ENCODE measurements at regions not wholly inside any gene's neighbourhood (a gene's known extent, or its start where the extent isn't known, plus 50 kb on each side); places are given as distances from the start of the nearest gene placed in this dataset.
A peak's percentile ranks its signal among the peaks of the same experiment; 100 is the strongest.

DNA sequence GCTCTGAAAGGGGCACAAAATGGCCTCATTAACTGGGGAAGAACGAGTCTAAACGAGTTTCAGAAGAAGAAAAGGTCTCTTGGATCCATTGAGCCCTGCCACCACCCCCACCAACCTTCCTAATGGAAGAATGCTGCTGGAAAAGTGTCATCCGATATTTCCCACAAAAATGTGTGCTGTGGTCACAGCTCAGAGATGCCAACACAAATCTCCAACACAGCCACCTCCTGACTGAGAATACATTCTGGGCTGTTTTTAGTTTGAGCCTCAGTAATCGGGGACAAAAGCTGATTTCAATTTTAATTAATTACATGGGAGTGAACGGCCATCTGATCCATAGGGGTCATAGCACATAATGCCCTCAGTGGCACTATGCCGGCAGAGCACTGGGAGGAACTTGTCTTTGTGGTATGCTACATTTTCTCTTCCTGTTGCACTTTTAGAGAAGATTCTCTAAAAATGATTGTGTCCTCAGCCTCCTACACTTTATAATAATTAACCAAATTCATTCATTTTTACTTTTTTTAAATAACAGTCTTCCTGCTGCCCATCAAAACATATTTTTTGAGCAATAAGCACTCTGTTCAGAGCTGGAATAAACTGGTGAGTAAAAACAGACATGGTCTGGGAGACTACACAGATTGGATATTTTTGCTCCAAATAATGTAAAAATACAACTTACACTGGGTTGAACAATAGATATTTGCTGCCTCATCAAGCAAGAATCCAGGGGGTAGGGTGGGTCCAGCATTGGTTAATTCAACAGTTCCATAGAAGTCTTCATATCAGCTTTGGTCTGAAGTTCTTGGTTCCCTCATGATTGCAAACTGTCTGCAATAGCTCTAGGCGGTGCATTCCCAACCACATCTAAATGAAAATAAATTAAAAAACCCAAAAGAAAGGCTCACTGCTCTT lies 143.6 kb upstream of the TMEM170B start:
- TF ChIP-seq, protein P1, sequence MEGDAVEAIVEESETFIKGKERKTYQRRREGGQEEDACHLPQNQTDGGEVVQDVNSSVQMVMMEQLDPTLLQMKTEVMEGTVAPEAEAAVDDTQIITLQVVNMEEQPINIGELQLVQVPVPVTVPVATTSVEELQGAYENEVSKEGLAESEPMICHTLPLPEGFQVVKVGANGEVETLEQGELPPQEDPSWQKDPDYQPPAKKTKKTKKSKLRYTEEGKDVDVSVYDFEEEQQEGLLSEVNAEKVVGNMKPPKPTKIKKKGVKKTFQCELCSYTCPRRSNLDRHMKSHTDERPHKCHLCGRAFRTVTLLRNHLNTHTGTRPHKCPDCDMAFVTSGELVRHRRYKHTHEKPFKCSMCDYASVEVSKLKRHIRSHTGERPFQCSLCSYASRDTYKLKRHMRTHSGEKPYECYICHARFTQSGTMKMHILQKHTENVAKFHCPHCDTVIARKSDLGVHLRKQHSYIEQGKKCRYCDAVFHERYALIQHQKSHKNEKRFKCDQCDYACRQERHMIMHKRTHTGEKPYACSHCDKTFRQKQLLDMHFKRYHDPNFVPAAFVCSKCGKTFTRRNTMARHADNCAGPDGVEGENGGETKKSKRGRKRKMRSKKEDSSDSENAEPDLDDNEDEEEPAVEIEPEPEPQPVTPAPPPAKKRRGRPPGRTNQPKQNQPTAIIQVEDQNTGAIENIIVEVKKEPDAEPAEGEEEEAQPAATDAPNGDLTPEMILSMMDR (IDR thresholded peaks at IDR 0.05; ENCODE audit: low read depth, low read length): no peak
- peak; percentile 4 for DNase-seq (ENCODE audit: extremely low read depth, low read depth)

DNA sequence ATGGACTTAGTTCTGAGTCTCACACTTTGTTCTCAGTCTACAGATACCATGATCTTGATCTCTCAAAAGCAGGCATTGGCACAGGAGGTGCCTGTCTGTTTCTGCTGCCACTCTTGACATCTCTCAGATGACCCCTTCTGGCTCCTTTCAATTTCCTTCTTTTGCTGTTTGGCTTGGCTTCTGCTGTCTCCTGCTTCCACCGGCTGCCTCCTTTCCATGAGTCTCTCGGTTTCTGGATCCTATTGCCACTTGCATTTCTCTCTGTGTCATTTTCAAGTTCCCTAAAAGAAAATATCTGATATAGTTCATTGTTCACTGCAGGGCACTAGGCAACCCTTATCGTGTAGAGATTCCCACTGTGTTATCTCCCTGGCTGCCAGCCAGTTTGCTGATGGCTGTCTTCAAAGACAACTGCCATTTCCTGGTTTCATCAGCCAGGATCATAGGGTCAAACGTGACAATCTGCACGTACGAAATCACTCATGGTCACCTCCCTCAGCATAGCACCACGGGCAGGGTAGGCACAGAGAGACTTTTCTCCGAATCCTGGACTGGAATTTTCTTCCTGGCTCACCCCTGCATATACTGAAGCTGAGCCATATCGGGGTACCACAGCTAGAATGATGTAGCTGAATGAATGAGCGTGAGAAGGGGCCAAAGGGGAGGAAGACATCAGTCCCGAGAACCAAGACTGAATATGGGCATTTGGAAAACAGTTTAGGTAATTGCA lies 144.6 kb upstream of the TMEM170B start:
- TF ChIP-seq, protein P1 (IDR thresholded peaks at IDR 0.05; ENCODE audit: low read depth, low read length): no peak
- no peak for DNase-seq (ENCODE audit: extremely low read depth, low read depth)

DNA sequence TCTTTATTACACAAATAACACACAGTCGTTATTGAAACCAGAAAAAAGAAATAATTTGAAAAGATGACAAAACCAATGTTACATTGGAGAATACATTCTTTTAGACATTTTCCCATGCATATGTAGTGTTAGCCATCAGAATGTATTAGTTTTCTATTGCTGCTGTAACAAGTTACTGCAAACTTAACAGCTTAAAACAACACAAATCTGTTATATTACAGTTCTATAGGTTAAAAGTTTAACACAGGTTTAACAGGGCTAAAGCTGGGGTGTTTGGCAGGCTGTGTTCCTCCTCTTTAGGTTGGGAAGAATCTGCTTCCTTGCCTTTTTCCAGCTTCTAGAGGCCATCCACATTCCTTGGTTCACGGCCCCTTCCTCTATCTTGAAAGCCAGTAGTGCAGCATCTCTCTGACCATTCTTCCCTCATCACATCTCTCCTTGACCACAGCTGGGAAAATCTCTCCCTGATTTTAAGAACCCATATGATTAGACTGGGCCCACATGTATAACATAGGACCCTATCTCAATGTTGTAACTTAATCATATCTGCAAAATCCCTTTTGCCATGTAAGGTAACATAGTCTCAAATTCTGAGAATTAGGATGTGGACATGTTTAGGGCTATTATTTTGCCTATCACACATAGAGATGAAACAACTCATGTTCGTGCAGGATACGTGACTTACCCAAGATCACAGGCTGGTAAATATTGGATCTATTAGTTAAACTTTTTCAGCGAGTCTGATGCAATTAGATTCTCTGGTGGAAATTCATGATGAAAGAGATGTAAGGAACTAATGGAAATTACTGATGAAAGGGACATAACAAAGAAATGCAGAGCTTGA lies 145.4 kb upstream of the TMEM170B start:
- TF ChIP-seq, protein P1 (IDR thresholded peaks at IDR 0.05; ENCODE audit: low read depth, low read length): no peak
- DNase-seq (ENCODE audit: extremely low read depth, low read depth): no peak

DNA sequence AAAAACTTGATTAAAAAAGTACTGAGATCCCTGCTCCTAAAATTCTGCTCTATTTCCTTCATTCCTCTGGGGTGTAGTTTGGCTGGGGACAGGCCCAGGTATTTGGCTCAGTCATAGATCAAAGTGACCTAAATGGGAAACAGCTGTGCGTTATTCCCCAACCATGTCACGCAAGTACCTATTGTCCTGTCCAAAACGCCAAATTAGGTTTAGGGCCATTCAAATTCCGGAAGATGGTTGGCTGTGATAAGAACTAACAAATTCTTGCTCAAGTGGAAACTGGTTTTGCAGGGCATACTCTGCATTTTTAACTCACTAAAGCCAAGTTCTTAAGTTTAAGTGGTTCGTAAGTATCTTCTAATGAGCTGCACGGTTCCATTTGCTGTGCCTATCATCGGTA lies 147.6 kb upstream of the TMEM170B start:
- no peak for DNase-seq (ENCODE audit: extremely low read depth, low read depth)
- TF ChIP-seq, protein P1 (IDR thresholded peaks at IDR 0.05; ENCODE audit: low read depth, low read length): no peak

DNA sequence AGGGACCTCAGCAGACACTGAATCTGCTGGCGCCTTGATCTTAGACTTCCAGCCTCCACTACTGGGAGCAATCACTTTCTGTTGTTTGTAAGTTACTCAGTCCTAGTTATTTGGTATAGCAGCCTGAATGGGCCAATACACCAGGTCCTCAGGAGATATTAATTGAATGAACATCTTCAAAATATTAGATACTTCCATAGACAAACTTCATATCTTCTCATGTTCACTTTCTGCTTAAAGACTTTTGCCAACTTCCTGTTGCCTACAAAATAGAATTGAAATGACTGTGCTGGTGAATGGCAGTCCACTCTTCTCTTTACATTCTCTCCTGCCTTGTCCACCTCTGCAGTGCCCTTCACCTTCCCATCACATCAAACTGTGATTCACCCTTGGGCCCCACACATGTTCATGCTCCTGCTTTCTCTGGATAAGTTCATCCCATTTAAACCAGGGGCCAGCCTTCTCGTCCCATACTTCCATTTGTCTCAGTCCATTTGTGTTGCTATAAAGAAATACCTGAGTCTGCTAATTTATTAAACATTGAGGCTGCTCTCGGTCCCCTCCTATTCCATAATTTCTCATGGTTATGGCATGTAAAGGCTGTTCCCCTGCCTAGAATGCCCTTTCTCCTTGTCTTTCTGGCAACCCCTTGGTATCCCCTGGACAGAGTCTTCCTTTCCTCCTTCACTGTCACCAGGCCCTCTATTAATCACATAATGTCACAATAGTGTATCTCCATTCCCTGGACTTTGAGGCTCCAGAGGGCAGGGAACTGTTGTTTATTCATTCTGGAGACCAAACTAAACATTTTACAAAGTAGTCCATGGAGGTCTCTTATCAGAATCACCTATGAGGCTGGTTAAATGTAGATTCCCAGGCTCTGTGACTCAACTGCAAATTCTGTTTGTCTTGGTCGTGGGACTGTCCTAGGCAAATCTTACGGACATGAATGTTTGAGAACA lies 148.3 kb upstream of the TMEM170B start:
- TF ChIP-seq, protein P1 (IDR thresholded peaks at IDR 0.05; ENCODE audit: low read depth, low read length): no peak
- no peak for DNase-seq (ENCODE audit: extremely low read depth, low read depth)

DNA sequence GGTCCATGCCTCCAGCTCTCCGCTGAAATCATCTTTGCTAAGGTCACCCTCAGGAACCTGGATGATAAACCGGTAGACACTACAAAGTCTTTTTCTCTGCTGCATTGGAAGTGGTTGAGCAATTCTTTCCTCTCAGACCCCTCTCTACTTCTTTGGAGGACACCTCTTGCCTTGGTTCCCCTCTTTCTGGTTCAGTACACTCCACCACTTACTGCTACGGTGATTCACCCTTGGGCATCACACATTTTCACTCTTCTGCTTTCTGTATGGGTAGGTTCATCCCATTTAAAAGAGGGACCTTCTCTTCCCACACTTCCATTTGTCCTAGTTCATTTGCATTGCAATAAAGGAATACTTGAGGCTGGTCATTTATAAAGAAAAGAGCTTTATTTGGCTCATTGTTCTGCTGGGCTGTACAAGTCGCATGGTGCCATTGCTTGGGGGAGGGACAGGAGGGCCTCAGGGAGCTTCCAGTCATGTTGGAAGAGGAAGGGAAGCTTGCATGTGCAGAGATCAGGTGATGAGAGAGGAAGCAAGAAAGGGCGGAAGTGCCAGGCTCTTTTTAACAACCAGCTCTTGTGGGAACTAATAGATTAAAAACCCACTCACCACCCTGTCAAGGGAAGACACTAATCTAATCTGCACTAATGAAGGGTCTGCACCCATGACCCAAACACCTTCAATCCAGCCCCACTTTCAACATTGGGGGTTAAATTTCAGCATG lies 149.7 kb upstream of the TMEM170B start:
- TF ChIP-seq, protein P1 (IDR thresholded peaks at IDR 0.05; ENCODE audit: low read depth, low read length): no peak
- no peak for DNase-seq (ENCODE audit: extremely low read depth, low read depth)

Data from AG09319 (cell line).